ENCODE measurements at regions not wholly inside any gene's neighbourhood (a gene's known extent, or its start where the extent isn't known, plus 50 kb on each side); places are given as distances from the start of the nearest gene placed in this dataset.
"Not testable (repeated sequence)": the region's sequence is repeated elsewhere in the genome, so short reads cannot be mapped to it uniquely, and the experiment has no call there.

DNA sequence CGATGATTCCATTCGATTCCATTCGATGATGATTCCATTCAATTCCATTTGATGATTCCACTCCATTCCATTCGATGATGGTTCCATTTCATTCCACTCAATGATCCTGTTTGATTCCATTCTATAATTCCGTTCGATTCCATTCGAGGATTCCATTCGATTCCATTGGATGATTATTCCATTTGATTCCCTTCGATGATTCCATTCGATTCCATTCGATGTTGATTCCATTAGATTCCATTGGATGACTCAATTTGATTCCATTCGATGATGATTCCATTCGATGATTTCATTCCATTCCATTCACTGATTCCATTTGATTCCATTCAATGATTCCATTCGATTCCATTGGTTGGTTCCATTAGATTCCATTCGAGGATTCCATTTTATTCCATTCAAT is 1084.4 kb downstream of the RPIA start:
- no peak overlapping the region for H3K27ac ChIP-seq
- H3K4me3 ChIP-seq, result no peak overlapping the region
- DNase-seq, result no peak
- H3K4me1 ChIP-seq, result no peaks in the 10 kb centered on the region
- 0 out of 2 replicates have a peak, but pooled peaks cover 6% of the 10 kb centered on the region for H3K9me3 ChIP-seq (replicated peaks)
- H3K36me3 ChIP-seq, result no peaks in the 10 kb centered on the region
- H3K27me3 ChIP-seq, result no peaks in the 10 kb centered on the region

- Histone ChIP-seq H3K4me1 (no peaks in the 10 kb centered on the region), H3K27ac (no peak overlapping the region), H3K9me3 (replicated peaks) (0 out of 2 replicates have a peak, but pooled peaks cover 6% of the 10 kb centered on the region), H3K27me3 (no peaks in the 10 kb centered on the region), H3K4me3 (no peak overlapping the region), H3K36me3 (no peaks in the 10 kb centered on the region)
- no peak for DNase-seq
Measured at GRCh38 chr2:89780318-89780717, 1088.8 kb downstream of the RPIA start.

GRCh38 chr2:89781962-89782361 is 1090.5 kb downstream of the RPIA start:
- H3K4me3 ChIP-seq, result no peak overlapping the region
- no peaks in the 10 kb centered on the region for H3K27me3 ChIP-seq
- H3K4me1 ChIP-seq, result no peaks in the 10 kb centered on the region
- no peaks in the 10 kb centered on the region for H3K36me3 ChIP-seq
- H3K9me3 ChIP-seq (replicated peaks), result 0 out of 2 replicates have a peak, but pooled peaks cover 2% of the 10 kb centered on the region
- DNase-seq, result no peak
- no peak overlapping the region for H3K27ac ChIP-seq

DNA sequence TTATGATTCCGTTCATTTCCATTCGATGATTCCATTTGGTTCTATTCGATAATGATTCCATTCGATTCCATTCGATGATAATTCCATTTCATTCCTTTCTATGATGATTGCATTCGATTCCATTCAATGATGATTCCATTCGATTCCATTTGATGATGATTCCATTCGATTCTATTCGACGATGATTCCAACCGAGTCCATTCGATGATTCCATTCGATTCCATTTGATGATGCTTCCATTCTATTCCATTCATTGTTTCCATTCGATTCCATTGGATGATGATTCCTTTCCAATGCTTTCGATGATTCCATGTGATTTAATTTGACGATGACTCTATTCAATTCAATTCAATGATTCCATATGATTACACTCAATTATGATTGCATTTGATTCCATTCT is 1093.5 kb downstream of the RPIA start:
- no peaks in the 10 kb centered on the region for H3K27me3 ChIP-seq
- H3K36me3 ChIP-seq, result no peaks in the 10 kb centered on the region
- no peak overlapping the region for H3K4me3 ChIP-seq
- no peak for DNase-seq
- H3K9me3 ChIP-seq (replicated peaks), result no peaks in the 10 kb centered on the region; the same call in 1 of the 2 replicates
- no peak overlapping the region for H3K27ac ChIP-seq
- no peaks in the 10 kb centered on the region for H3K4me1 ChIP-seq

GRCh38 chr2:89785528-89785927 is 1094.1 kb downstream of the RPIA start:
- not testable (repeated sequence) for H3K27me3 ChIP-seq; H3K4me1 ChIP-seq; H3K27ac ChIP-seq; H3K36me3 ChIP-seq; H3K9me3 ChIP-seq (replicated peaks); H3K4me3 ChIP-seq; DNase-seq

GRCh38 chr2:89786642-89787041 is 1095.2 kb downstream of the RPIA start:
- H3K27me3 ChIP-seq; H3K4me1 ChIP-seq; H3K9me3 ChIP-seq (replicated peaks); DNase-seq; H3K4me3 ChIP-seq; H3K36me3 ChIP-seq; H3K27ac ChIP-seq: not testable (repeated sequence)

- not testable (repeated sequence) for H3K4me1 ChIP-seq; H3K9me3 ChIP-seq (replicated peaks); H3K27me3 ChIP-seq; H3K4me3 ChIP-seq; H3K27ac ChIP-seq; DNase-seq; H3K36me3 ChIP-seq
Measured at GRCh38 chr2:89795530-89795929, 1104.1 kb downstream of the RPIA start.

- Histone ChIP-seq H3K27ac (no peak overlapping the region), H3K27me3 (no peaks in the 10 kb centered on the region), H3K4me1 (no peaks in the 10 kb centered on the region), H3K9me3 (replicated peaks) (0 out of 2 replicates have a peak, but pooled peaks cover 7% of the 10 kb centered on the region), H3K36me3 (no peaks in the 10 kb centered on the region), H3K4me3 (no peak overlapping the region)
- no peak for DNase-seq
Measured at GRCh38 chr2:89797320-89798038, 1106.0 kb downstream of the RPIA start.

- H3K36me3 ChIP-seq, H3K27ac ChIP-seq, H3K4me3 ChIP-seq, DNase-seq, H3K27me3 ChIP-seq, H3K4me1 ChIP-seq: not testable (repeated sequence)
- 0 out of 2 replicates have a peak, but pooled peaks cover 11% of the 10 kb centered on the region for H3K9me3 ChIP-seq (replicated peaks)
Measured at GRCh38 chr2:89801207-89801606, 1109.7 kb downstream of the RPIA start.

DNA sequence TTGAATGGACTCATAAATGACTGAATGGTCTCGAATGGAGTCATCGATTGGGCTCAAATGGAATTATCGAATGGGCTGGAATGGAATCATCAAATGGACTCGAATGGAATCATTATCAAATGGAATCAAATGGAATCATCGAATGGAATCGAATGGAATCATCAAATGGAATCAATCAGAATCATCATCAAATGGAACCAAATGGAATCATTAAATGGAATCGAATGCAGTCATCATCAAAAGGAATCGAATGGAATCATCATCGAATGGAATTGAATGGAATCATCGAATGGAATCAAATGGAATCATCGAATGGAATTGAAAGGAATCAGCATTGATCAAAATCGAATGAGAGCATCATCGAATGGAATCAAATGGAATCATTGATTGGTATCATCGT is 1114.9 kb downstream of the RPIA start:
- not testable (repeated sequence) for H3K4me1 ChIP-seq; DNase-seq; H3K4me3 ChIP-seq; H3K36me3 ChIP-seq; H3K27me3 ChIP-seq; H3K27ac ChIP-seq; H3K9me3 ChIP-seq (replicated peaks)

GRCh38 chr2:89811295-89811694 is 1119.8 kb downstream of the RPIA start:
- Histone ChIP-seq H3K4me3 (no peak overlapping the region), H3K36me3 (no peaks in the 10 kb centered on the region), H3K9me3 (replicated peaks) (no peaks in the 10 kb centered on the region; the same call in 1 of the 2 replicates), H3K27me3 (no peaks in the 10 kb centered on the region), H3K27ac (no peak overlapping the region), H3K4me1 (no peaks in the 10 kb centered on the region)
- DNase-seq, result no peak

DNA sequence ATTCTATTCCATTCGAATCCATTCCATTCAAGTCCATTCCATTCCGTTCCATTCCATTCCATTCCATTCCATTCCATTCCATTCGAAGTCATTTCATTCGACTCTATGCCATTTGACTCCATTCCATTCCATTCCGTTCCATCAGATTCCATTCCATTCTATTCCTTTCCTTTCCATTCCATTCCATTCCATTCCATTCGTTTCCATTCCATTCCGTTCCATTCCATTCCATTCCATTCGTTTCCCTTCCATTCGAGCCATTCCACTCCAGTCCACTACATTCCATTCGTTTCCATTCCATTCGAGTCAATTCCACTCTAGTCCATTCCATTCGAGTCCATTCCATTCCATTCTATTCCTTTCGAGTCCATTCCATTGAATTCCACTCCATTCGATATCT is 1120.4 kb downstream of the RPIA start:
- not testable (repeated sequence) for H3K9me3 ChIP-seq (replicated peaks); H3K4me3 ChIP-seq; H3K36me3 ChIP-seq; DNase-seq; H3K27ac ChIP-seq; H3K27me3 ChIP-seq; H3K4me1 ChIP-seq

DNA sequence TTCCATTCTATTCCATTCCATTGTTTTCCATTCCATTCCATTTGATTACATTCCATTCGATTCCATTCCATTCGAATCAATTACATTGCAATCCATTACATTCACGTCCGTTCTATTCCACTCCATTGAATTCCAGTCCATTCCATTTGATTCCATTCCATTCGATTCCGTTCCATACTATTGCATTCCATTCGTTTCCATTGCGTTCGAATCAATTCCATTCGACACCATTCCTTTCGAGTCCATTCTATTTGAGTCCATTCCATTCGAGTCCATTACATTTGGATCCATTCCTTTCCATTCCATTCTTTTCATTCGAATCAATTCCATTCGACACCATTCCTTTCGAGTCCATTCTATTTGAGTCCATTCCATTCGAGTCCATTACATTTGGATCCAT is 1122.9 kb downstream of the RPIA start:
- not testable (repeated sequence) for H3K36me3 ChIP-seq; DNase-seq; H3K4me3 ChIP-seq; H3K9me3 ChIP-seq (replicated peaks); H3K4me1 ChIP-seq; H3K27me3 ChIP-seq; H3K27ac ChIP-seq

- Histone ChIP-seq H3K27ac (no peak overlapping the region), H3K4me3 (no peak overlapping the region), H3K27me3 (no peaks in the 10 kb centered on the region), H3K9me3 (replicated peaks) (peaks cover 13% of the 10 kb centered on the region), H3K36me3 (no peaks in the 10 kb centered on the region), H3K4me1 (no peaks in the 10 kb centered on the region)
- DNase-seq, result no peak
Measured at GRCh38 chr2:89818873-89819272, 1127.4 kb downstream of the RPIA start.

GRCh38 chr2:89819809-89820208 is 1128.3 kb downstream of the RPIA start:
- H3K27me3 ChIP-seq, result no peaks in the 10 kb centered on the region
- no peak for DNase-seq
- H3K27ac ChIP-seq, result no peak overlapping the region
- peaks cover 16% of the 10 kb centered on the region for H3K9me3 ChIP-seq (replicated peaks)
- no peak overlapping the region for H3K4me3 ChIP-seq
- H3K4me1 ChIP-seq, result no peaks in the 10 kb centered on the region
- no peaks in the 10 kb centered on the region for H3K36me3 ChIP-seq

DNA sequence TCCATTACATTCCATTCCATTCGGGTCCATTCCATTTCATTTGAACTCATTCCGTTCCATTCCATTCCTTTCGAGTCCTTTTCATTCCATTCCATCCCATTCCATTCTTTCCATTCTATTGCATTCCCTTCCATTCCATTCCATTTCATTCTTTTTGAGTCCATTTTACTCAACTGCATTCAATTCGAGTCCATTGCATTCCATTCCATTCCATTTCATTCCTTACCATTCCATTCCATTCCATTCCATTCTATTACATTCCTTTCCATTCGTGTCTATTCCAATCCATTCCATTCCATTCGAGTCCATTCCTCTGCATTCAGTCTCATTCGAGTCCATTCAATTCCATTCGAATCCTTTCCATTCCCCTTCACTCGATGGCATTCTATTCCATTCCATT is 1128.8 kb downstream of the RPIA start:
- Histone ChIP-seq H3K36me3 (no peaks in the 10 kb centered on the region), H3K4me3 (no peak overlapping the region), H3K4me1 (no peaks in the 10 kb centered on the region), H3K27ac (no peak overlapping the region), H3K9me3 (replicated peaks) (peaks cover 18% of the 10 kb centered on the region), H3K27me3 (no peaks in the 10 kb centered on the region)
- DNase-seq, result no peak

All from SJCRH30 (cell line).